ENCODE measurements at regions not wholly inside any gene's neighbourhood (a gene's known extent, or its start where the extent isn't known, plus 50 kb on each side); places are given as distances from the start of the nearest gene placed in this dataset.

DNA sequence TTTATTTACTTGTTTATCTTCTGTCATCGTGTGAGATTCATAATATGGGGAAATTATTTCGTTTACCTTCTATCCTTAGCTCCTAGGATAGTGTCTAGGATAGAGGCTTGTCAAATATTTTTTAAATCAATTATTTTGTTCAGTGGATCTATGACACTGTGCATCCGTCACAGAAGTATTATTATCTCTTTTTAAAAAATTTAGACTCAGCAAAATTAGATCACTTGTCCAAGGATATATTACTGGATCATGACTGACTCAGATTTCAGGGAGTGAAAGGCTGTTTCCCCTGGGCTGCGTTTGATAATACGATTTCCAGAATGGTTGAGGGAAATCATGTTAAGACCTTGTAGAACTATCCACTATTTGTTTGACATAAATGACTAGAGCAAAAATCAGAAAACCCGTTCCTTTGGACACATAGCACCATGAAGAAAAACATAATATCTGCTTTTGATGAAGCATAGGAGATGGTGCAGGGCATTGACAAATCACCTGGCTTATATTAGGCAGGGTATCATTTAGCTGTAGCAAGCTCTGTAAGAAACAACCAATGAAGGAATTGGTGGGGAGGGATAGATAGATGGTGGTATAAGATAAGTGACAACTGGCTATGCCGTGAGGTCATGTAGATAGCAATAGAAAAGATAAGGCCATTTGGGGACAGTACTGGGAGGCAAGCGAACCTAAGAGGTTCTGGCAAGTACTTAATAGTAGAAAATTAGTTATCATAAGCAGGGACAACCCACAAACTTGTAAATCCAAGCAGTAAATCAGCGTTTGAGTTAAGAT is 465.2 kb upstream of the MAN1A1 start:
- H3K18ac ChIP-seq (ENCODE audit: insufficient read length, low read depth, low read length) = no peak overlapping the region
- no peaks in the 10 kb centered on the region for H3K27me3 ChIP-seq (ENCODE audit: insufficient read depth, low read length)
- no peaks in the 10 kb centered on the region for H3K9me3 ChIP-seq (ENCODE audit: control insufficient read depth, low read depth, low read length)
- H4K91ac ChIP-seq (ENCODE audit: insufficient read length, low read depth, low read length) = no peak overlapping the region
- H4K5ac ChIP-seq (ENCODE audit: insufficient read length, low read depth, low read length) = no peak overlapping the region
- no peak overlapping the region for H4K8ac ChIP-seq (replicated peaks; ENCODE audit: insufficient read length, low read depth, low read length)
- no peak overlapping the region for H3K9ac ChIP-seq (ENCODE audit: extremely low read depth, insufficient read length, low read length)
- no peaks in the 10 kb centered on the region for H3K23me2 ChIP-seq (ENCODE audit: insufficient read length, low read depth, low read length, poor library complexity, severe bottlenecking)
- H2BK12ac ChIP-seq (ENCODE audit: insufficient read length, low read depth, low read length) = no peak overlapping the region
- Mint-ChIP-seq H3K9me3 (no peaks in the 10 kb centered on the region), H3K36me3 (ENCODE audit: insufficient read depth in 1 of 3, low read depth in 3 of 3) (no peaks in the 10 kb centered on the region), H3K4me3 (no peak overlapping the region), H3K27me3 (ENCODE audit: low read depth) (no peaks in the 10 kb centered on the region), H3K27ac (no peak overlapping the region), H3K4me1 (no peaks in the 10 kb centered on the region)
- H2BK20ac ChIP-seq (ENCODE audit: low read depth, low read length, poor library complexity, severe bottlenecking) = no peak overlapping the region
- TF ChIP-seq, protein P1, sequence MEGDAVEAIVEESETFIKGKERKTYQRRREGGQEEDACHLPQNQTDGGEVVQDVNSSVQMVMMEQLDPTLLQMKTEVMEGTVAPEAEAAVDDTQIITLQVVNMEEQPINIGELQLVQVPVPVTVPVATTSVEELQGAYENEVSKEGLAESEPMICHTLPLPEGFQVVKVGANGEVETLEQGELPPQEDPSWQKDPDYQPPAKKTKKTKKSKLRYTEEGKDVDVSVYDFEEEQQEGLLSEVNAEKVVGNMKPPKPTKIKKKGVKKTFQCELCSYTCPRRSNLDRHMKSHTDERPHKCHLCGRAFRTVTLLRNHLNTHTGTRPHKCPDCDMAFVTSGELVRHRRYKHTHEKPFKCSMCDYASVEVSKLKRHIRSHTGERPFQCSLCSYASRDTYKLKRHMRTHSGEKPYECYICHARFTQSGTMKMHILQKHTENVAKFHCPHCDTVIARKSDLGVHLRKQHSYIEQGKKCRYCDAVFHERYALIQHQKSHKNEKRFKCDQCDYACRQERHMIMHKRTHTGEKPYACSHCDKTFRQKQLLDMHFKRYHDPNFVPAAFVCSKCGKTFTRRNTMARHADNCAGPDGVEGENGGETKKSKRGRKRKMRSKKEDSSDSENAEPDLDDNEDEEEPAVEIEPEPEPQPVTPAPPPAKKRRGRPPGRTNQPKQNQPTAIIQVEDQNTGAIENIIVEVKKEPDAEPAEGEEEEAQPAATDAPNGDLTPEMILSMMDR (conservative IDR thresholded peaks at IDR 0.05) = no peak
- no peak overlapping the region for H2BK5ac ChIP-seq (ENCODE audit: insufficient read length, low read length)
- no peak overlapping the region for H2AFZ ChIP-seq (ENCODE audit: low read length)
- no peaks in the 10 kb centered on the region for H3K79me1 ChIP-seq (ENCODE audit: insufficient read depth, low read depth, low read length, poor library complexity, severe bottlenecking)
- H4K20me1 ChIP-seq (ENCODE audit: control insufficient read depth, insufficient read depth, insufficient read length) = no peaks in the 10 kb centered on the region
- no peaks in the 10 kb centered on the region for H3K4me1 ChIP-seq (ENCODE audit: insufficient read depth, low read length)
- DNase-seq = no peak
- H3K27ac ChIP-seq (ENCODE audit: insufficient read length, low read depth, low read length) = no peak overlapping the region
- H2AK5ac ChIP-seq (ENCODE audit: insufficient read length, low read length) = no peak overlapping the region
- H3K56ac ChIP-seq (ENCODE audit: insufficient read length, low read depth, low read length) = no peak overlapping the region
- H2BK120ac ChIP-seq (ENCODE audit: low read depth, low read length, poor library complexity, severe bottlenecking) = no peak overlapping the region
- H3K4me2 ChIP-seq (ENCODE audit: insufficient read depth, insufficient read length, low read length) = no peak overlapping the region
- no peaks in the 10 kb centered on the region for H3K79me2 ChIP-seq (ENCODE audit: insufficient read depth, low read length)
- H2BK15ac ChIP-seq (ENCODE audit: low read depth, low read length) = no peak overlapping the region
- H3K4ac ChIP-seq (ENCODE audit: low read depth, low read length) = no peak overlapping the region
- H3K14ac ChIP-seq (ENCODE audit: insufficient read depth, low read length) = no peak overlapping the region
- WGBS (ENCODE audit: extremely low coverage, insufficient read length, low lambda C conversion rate) = no CpG with 5 or more reads among the region's 9 CpGs
- no peak overlapping the region for H3K23ac ChIP-seq (ENCODE audit: insufficient read length, low read depth, low read length)
- H3T11ph ChIP-seq (ENCODE audit: low read length) = no peak overlapping the region

Data from H9 (cell line).